ENCODE measurements at regions not wholly inside any gene's neighbourhood (a gene's known extent, or its start where the extent isn't known, plus 50 kb on each side); places are given as distances from the start of the nearest gene placed in this dataset.

DNA sequence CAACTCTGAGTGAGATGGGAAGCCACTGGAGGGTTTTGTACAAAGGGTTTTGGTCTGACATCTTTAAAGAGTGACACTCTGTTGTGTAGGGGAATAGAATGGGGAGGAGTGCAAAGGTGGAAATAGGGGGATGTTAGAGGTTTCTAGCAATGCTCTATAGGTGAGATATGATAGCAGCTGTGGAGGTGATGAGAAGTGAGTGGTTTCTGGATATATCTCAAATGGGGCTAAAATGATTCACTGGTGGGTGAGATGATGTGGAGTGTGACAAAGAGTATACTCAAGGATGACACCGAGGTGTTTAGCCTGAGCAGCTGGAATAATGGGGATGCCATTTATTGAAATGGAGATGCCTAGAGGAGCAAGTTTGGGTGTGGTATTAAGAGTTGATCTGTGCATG lies 426.4 kb downstream of the PCNX1 start:
- Histone ChIP-seq H3K4me3 (replicated peaks in 1 of 3; ENCODE audit: insufficient read depth in 1 of 3, low read depth in 1 of 3, low read length in 3 of 3) (no peak overlapping the region), H3K36me3 (ENCODE audit: control insufficient read depth in 2 of 2, extremely low read depth in 1 of 2, insufficient read depth in 2 of 2, low read length in 2 of 2) (no peaks in the 10 kb centered on the region), H3K9ac (replicated peaks; ENCODE audit: extremely low read depth, insufficient read depth, low read length) (no peak overlapping the region), H3K4me1 (ENCODE audit: control insufficient read depth, extremely low read depth, insufficient read depth, low read length) (no peaks in the 10 kb centered on the region), H3K9me3 (replicated peaks; ENCODE audit: control insufficient read depth, insufficient read depth, low read length) (no peaks in the 10 kb centered on the region), H4K20me1 (replicated peaks; ENCODE audit: control insufficient read depth, extremely low read depth, insufficient read depth, low read length) (no peaks in the 10 kb centered on the region), H3K4me2 (ENCODE audit: insufficient read depth, low read length) (no peak overlapping the region), H3K79me2 (ENCODE audit: control insufficient read depth, insufficient read depth, low read length) (no peaks in the 10 kb centered on the region), H3K27ac (ENCODE audit: insufficient read depth, low read depth, low read length) (no peak overlapping the region), H3K9me1 (replicated peaks; ENCODE audit: control insufficient read depth, extremely low read depth, insufficient read depth, low read length) (no peaks in the 10 kb centered on the region), H3K27me3 (ENCODE audit: control insufficient read depth in 2 of 2, insufficient read depth in 2 of 2, low read length in 2 of 2) (no peaks in the 10 kb centered on the region), H2AFZ (ENCODE audit: low read depth, low read length) (no peak overlapping the region)
- intact Hi-C loops (cut with micrococcal nuclease) = no loop called here
- ChIA-PET CTCF (no interaction called here), POLR2A (no interaction called here)
- no peak for TF ChIP-seq MYC (IDR thresholded peaks at IDR 0.05; ENCODE audit: low read depth, low read length)
- TF ChIP-seq EZH2 (IDR thresholded peaks at IDR 0.05; ENCODE audit: borderline replicate concordance, low read depth, low read length, severe bottlenecking) = no peak
- no peak for TF ChIP-seq GATA2 (IDR thresholded peaks at IDR 0.05; ENCODE audit: insufficient read depth, insufficient read length, low read depth, low read length)
- TF ChIP-seq FOS (IDR thresholded peaks at IDR 0.05; ENCODE audit: borderline replicate concordance, insufficient read depth, low read length) = no peak
- TF ChIP-seq POLR2AphosphoS5 (IDR thresholded peaks at IDR 0.05; ENCODE audit: insufficient read depth, low read depth, low read length) = no peak
- TF ChIP-seq JUN (IDR thresholded peaks at IDR 0.05; ENCODE audit: borderline replicate concordance, insufficient read depth, insufficient read length, low read depth) = no peak
- TF ChIP-seq POLR2A (IDR thresholded peaks at IDR 0.05; ENCODE audit: low read depth, low read length) = no peak
- TF ChIP-seq, protein P1, sequence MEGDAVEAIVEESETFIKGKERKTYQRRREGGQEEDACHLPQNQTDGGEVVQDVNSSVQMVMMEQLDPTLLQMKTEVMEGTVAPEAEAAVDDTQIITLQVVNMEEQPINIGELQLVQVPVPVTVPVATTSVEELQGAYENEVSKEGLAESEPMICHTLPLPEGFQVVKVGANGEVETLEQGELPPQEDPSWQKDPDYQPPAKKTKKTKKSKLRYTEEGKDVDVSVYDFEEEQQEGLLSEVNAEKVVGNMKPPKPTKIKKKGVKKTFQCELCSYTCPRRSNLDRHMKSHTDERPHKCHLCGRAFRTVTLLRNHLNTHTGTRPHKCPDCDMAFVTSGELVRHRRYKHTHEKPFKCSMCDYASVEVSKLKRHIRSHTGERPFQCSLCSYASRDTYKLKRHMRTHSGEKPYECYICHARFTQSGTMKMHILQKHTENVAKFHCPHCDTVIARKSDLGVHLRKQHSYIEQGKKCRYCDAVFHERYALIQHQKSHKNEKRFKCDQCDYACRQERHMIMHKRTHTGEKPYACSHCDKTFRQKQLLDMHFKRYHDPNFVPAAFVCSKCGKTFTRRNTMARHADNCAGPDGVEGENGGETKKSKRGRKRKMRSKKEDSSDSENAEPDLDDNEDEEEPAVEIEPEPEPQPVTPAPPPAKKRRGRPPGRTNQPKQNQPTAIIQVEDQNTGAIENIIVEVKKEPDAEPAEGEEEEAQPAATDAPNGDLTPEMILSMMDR (IDR thresholded peaks at IDR 0.05; ENCODE audit: extremely low read depth in 1 of 2, insufficient read depth in 1 of 2, low read depth in 1 of 2, low read length in 2 of 2) = no peak
- TF ChIP-seq, protein P2, sequence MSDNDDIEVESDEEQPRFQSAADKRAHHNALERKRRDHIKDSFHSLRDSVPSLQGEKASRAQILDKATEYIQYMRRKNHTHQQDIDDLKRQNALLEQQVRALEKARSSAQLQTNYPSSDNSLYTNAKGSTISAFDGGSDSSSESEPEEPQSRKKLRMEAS (IDR thresholded peaks at IDR 0.05; ENCODE audit: insufficient read depth, insufficient read length) = no peak
- FAIRE-seq (no peak), DNase-seq (ENCODE audit: low read depth, low spot score) (no peak)
- no TSS peak for BruUV-seq (replicated peaks)
- dilution Hi-C loops (cut with MboI; ENCODE audit: extremely low pct_ligation_motif_present, low sequenced_read_pairs) = no loop called here
